ENCODE measurements at regions not wholly inside any gene's neighbourhood (a gene's known extent, or its start where the extent isn't known, plus 50 kb on each side); places are given as distances from the start of the nearest gene placed in this dataset.
A peak's percentile ranks its signal among the peaks of the same experiment; 100 is the strongest.

- H3K4me3 ChIP-seq (ENCODE audit: low read depth, low read length) = no peak overlapping the region
- no peak for DNase-seq (ENCODE audit: low read depth)
These were observed 122.3 kb downstream of the RFC3 start for GRCh38 chr13:33940256-33940655.

- no peak overlapping the region for H3K4me3 ChIP-seq (ENCODE audit: low read depth, low read length)
- DNase-seq (ENCODE audit: low read depth) = peak; percentile 48
These were observed 122.9 kb downstream of the RFC3 start for GRCh38 chr13:33940898-33941297.

GRCh38 chr13:33945477-33945876, 127.5 kb downstream of the RFC3 start:
- no peak for DNase-seq (ENCODE audit: low read depth)
- no peak overlapping the region for H3K4me3 ChIP-seq (ENCODE audit: low read depth, low read length)

- H3K4me3 ChIP-seq (ENCODE audit: low read depth, low read length) = no peak overlapping the region
- DNase-seq (ENCODE audit: low read depth) = peak; percentile 17
These were observed 135.3 kb downstream of the RFC3 start for GRCh38 chr13:33953203-33953602.

- DNase-seq (ENCODE audit: low read depth) = no peak
- no peak overlapping the region for H3K4me3 ChIP-seq (ENCODE audit: low read depth, low read length)
These were observed 135.8 kb downstream of the RFC3 start for GRCh38 chr13:33953781-33954180.

GRCh38 chr13:33956346-33956745, 138.4 kb downstream of the RFC3 start:
- H3K4me3 ChIP-seq (ENCODE audit: low read depth, low read length) = no peak overlapping the region
- DNase-seq (ENCODE audit: low read depth) = no peak

- no peak for DNase-seq (ENCODE audit: low read depth)
- no peak overlapping the region for H3K4me3 ChIP-seq (ENCODE audit: low read depth, low read length)
These were observed 139.6 kb downstream of the RFC3 start for GRCh38 chr13:33957497-33957905.

GRCh38 chr13:33958964-33959363, 141.0 kb downstream of the RFC3 start:
- no peak for DNase-seq (ENCODE audit: low read depth)
- no peak overlapping the region for H3K4me3 ChIP-seq (ENCODE audit: low read depth, low read length)

GRCh38 chr13:33963134-33963533, 145.2 kb downstream of the RFC3 start:
- H3K4me3 ChIP-seq (ENCODE audit: low read depth, low read length) = no peak overlapping the region
- DNase-seq (ENCODE audit: low read depth) = no peak

- H3K4me3 ChIP-seq (ENCODE audit: low read depth, low read length) = no peak overlapping the region
- DNase-seq (ENCODE audit: low read depth) = no peak
These were observed 145.9 kb downstream of the RFC3 start for GRCh38 chr13:33963895-33964294.

GRCh38 chr13:33968520-33969507, 150.9 kb downstream of the RFC3 start:
- no peak overlapping the region for H3K4me3 ChIP-seq (ENCODE audit: low read depth, low read length)
- DNase-seq (ENCODE audit: low read depth) = no peak

GRCh38 chr13:33970746-33971561, 153.0 kb downstream of the RFC3 start:
- DNase-seq (ENCODE audit: low read depth) = no peak
- no peak overlapping the region for H3K4me3 ChIP-seq (ENCODE audit: low read depth, low read length)

GRCh38 chr13:33971562-33971819, 153.5 kb downstream of the RFC3 start:
- no peak overlapping the region for H3K4me3 ChIP-seq (ENCODE audit: low read depth, low read length)
- DNase-seq (ENCODE audit: low read depth) = no peak

- H3K4me3 ChIP-seq (ENCODE audit: low read depth, low read length) = no peak overlapping the region
- DNase-seq (ENCODE audit: low read depth) = no peak
These were observed 155.2 kb downstream of the RFC3 start for GRCh38 chr13:33973194-33973593.

- no peak for DNase-seq (ENCODE audit: low read depth)
- H3K4me3 ChIP-seq (ENCODE audit: low read depth, low read length) = no peak overlapping the region
These were observed 159.0 kb downstream of the RFC3 start for GRCh38 chr13:33976965-33977364.

- H3K4me3 ChIP-seq (ENCODE audit: low read depth, low read length) = no peak overlapping the region
- no peak for DNase-seq (ENCODE audit: low read depth)
These were observed 160.7 kb downstream of the RFC3 start for GRCh38 chr13:33978653-33979052.

GRCh38 chr13:33992881-33993336, 175.0 kb downstream of the RFC3 start:
- no peak for DNase-seq (ENCODE audit: low read depth)
- H3K4me3 ChIP-seq (ENCODE audit: low read depth, low read length) = no peak overlapping the region

- H3K4me3 ChIP-seq (ENCODE audit: low read depth, low read length) = no peak overlapping the region
- no peak for DNase-seq (ENCODE audit: low read depth)
These were observed 176.2 kb downstream of the RFC3 start for GRCh38 chr13:33994198-33994597.

GRCh38 chr13:33994826-33995502, 177.0 kb downstream of the RFC3 start:
- no peak for DNase-seq (ENCODE audit: low read depth)
- no peak overlapping the region for H3K4me3 ChIP-seq (ENCODE audit: low read depth, low read length)

GRCh38 chr13:33996636-33997035, 178.7 kb downstream of the RFC3 start:
- H3K4me3 ChIP-seq (ENCODE audit: low read depth, low read length) = no peak overlapping the region
- no peak for DNase-seq (ENCODE audit: low read depth)
